Stimulated activated CD4-positive, alpha-beta T cell treated with anti-CD3 and anti-CD28 coated beads, Interleukin-12 subunit alpha, Interleukin-12 subunit beta, amount 100 ng/mL, for 24 hours (primary cell): ENCODE measurements at regions not wholly inside any gene's neighbourhood (a gene's known extent, or its start where the extent isn't known, plus 50 kb on each side); places are given as distances from the start of the nearest gene placed in this dataset.

Source experiments
- DNase-seq, 2 experiments: peaks; one replicate each; pipeline ENCODE4 v3.0.0-alpha.2; 2020; ENCODE audit warnings: low read depth in 2 of 2

GRCh38 chr16:86018071-86018470 lies 119.1 kb downstream of the IRF8 start:
- no peak for DNase-seq

GRCh38 chr16:86018487-86018886 lies 119.5 kb downstream of the IRF8 start:
- no peak for DNase-seq

GRCh38 chr16:86018941-86019340 lies 120.0 kb downstream of the IRF8 start:
- DNase-seq: no peak

- DNase-seq: no peak
These were observed 120.6 kb downstream of the IRF8 start for GRCh38 chr16:86019446-86020047.

DNA sequence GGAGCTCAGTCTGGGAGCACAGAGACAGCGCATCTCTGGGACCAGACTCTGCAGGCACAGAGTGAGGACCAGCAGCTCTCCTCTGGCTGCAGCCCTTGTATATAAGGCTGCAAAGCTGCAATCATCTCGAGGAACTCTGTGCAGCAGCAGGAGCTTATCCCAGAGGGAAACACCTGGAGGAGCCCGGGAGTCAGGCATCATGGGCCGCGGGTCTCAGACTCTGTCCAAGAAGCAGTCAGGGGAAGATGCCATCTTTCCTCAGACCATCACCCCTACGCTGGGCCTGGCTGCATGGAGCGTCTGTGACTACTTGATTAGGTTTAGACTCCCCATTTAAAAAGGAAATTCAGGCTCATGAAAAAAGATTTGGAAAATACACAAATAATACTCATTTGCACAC lies 122.0 kb downstream of the IRF8 start:
- DNase-seq: no peak

GRCh38 chr16:86022381-86022960 lies 123.5 kb downstream of the IRF8 start:
- DNase-seq: no peak

- DNase-seq: no peak
These were observed 125.2 kb downstream of the IRF8 start for GRCh38 chr16:86024210-86024609.

DNA sequence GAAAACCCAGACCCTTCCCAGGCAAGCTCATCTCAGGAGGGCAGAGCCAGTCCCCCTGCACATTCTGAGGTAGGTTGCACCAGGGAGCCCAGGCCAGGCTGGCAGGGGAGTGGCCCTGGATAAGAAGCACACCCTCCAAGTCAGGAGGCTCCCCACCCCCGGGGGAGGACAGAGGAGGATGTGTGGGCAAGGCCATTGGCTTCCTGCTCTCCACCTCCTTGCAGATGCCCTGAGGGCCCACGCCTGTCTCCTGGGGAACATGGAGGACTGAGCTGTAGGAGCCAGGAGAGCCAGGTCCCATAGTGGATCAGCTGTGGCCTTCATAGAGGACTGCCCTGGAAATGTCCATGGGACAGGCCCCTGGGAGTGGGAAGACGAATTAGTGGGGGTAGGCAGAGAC lies 126.7 kb downstream of the IRF8 start:
- DNase-seq: no peak

- DNase-seq: no peak
These were observed 127.4 kb downstream of the IRF8 start for GRCh38 chr16:86026171-86026910.

DNA sequence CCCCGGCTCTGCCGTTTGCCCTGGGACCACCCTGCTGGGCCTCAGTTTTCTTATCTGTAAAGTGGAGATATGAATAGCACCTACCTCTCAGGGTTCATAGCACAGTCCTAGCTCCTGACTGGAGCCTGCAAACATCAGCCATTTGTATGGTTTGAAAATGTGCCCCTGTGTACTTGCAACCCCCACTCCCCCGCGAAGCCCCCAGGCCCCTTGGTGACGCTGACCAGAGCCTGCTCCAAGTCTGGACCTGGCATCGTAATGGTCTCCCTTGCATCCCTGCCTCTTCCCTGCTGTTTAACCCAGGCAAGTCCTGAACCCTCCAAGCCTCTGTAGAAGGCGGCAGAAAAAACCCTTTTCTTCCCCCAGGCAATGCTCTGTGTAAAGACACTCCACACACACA lies 128.0 kb downstream of the IRF8 start:
- DNase-seq: no peak

DNA sequence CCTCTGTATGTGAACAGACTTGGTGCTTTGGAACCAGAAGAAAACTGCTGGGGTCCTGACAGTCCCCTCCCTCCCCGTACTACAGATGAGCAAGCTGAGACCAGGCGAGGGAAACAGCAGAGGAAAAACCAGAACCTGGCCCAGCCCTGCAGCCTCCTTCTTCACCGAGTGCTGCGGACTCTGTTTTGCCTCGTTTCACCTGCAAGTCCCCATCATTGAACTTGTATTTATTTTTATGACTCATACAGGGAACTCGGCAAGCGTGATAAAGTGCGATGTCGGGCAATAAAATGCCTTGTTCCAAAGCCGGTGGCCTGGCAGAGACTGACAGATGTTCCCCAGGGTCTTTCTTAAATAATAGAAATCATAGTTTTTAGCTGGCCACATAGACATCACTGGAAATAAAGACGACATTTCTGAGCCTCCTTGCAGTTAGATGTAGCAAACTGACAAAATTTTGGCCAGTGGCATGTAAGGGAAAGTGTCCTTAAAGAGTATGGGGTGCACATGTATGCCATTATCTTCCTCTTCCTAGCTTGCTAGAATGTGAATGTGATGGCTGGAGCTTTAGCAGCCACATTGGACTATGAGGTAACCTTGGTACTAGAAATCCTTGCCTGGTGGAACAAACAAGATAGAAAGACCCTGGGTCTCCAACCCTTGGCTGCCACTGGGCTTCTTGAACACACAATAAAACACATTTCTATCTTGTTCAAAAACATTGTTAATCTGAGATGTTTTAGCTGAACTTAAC lies 128.6 kb downstream of the IRF8 start:
- DNase-seq: no peak

DNA sequence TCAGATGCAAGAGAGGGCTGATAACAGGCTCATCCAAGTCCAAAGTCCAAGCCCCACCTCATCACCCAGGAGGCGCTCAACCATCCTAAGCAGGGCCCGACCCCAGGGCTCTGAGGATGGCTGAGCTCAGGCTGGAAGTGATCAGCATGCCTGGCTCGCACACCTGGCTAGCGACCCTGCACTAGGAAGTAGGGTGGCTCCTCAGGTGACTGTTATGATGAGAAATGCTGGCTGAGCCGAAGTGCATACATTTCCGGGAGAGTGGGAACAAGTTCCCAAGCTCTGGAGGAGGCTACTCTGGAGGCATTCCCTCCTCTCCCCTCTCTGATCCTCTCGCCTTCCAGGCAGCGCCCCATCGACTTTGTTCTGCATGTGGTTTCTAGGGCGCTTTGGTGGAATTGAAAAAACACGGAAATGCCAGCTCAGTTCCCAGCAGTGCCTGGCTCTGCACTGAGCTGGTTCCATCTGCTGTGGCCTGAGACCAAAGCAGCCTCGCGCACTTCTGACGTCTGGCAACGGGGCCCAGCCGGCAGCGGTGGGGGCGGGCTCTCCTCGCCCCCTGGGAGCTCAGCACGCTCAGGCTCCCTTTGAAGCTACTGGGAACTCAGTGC lies 130.3 kb downstream of the IRF8 start:
- DNase-seq: no peak

DNA sequence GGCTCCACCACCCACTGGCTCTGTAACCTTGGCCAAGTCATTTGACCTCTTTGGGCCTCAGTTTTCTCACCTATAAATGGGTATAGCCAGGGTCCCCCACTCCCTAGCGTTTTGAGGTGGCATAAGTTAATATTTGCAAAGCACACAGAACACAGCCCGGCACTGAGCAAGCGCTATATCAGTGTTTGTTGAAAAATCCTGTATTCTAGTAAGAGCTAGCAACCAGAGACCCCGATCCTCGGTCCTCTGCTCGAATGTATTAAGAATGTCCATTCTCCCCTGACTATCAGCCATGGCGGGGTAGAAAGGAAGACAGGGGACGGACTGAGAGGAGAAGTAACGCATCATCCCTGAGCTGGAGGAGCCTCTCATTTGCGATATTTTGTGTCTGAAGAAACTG lies 131.2 kb downstream of the IRF8 start:
- DNase-seq: no peak

DNA sequence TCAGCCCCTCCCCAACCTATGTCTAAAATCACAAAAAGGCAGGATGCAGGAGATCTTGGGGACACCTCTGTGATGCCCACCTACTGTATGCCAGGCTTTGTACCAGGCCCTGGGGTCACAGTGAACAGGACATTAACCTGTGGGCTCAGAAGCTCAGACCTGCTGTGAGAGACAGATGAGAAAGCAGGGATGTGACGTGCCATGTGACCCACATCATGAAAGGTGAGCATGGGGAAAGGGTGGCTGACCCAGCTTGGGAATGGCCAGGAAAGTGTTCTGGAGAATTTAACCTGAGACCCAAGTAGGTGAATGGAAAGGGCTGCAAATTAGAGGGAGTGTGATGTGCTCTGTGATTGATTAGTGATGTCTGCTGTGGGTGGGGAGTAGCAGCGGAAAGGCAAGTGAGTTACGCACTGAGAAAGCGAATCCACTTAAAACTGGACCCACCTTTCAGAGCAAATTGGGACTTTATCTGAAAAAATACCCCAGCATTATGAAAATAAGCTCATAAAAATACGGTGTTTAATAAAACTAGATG lies 132.2 kb downstream of the IRF8 start:
- DNase-seq: no peak

GRCh38 chr16:86033016-86033474 lies 134.1 kb downstream of the IRF8 start:
- DNase-seq: no peak

DNA sequence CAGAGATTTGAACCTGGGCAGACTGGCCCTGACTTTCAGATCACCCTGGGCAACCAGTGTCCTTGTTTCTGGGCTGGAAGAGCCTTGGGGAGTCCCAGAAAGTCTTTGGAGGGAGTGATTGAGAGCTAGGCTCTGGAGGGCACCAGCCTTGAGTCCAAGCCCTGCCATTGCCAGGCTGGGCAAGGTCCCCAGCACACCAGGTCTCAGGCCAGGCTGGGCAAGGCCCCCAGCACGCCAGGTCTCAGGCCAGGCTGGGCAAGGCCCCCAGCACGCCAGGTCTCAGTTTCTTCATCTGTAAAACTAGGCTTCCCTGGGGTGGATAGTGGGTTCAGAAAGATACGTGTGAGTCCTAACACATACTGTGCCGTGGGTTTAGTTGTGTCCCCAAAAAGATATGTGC lies 135.0 kb downstream of the IRF8 start:
- DNase-seq: no peak

DNA sequence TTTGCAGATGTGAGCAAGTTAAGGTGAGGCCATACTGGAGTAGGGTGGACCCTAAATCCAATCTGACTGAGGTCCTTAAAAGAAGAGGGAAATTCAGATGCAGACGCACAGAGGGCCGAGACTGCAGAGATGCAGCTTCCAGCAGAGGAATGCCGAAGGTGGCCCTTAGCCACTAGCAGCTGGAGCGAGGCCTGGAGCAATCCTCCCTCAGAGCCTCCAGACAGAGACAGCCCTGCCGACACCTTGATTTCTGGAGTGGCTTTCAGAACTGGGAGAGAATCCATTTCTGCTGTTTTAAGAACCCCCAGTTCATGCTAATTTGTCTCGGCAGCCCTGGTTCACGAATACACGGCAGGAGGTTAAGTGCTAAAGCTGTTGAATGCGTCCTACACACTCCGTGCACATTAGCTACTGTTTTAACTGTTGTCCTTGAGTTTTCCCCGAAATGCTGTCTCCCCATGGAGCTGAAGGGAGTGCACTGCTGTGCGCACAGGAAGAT lies 135.5 kb downstream of the IRF8 start:
- no peak for DNase-seq

GRCh38 chr16:86035906-86036305 lies 136.9 kb downstream of the IRF8 start:
- DNase-seq: no peak

DNA sequence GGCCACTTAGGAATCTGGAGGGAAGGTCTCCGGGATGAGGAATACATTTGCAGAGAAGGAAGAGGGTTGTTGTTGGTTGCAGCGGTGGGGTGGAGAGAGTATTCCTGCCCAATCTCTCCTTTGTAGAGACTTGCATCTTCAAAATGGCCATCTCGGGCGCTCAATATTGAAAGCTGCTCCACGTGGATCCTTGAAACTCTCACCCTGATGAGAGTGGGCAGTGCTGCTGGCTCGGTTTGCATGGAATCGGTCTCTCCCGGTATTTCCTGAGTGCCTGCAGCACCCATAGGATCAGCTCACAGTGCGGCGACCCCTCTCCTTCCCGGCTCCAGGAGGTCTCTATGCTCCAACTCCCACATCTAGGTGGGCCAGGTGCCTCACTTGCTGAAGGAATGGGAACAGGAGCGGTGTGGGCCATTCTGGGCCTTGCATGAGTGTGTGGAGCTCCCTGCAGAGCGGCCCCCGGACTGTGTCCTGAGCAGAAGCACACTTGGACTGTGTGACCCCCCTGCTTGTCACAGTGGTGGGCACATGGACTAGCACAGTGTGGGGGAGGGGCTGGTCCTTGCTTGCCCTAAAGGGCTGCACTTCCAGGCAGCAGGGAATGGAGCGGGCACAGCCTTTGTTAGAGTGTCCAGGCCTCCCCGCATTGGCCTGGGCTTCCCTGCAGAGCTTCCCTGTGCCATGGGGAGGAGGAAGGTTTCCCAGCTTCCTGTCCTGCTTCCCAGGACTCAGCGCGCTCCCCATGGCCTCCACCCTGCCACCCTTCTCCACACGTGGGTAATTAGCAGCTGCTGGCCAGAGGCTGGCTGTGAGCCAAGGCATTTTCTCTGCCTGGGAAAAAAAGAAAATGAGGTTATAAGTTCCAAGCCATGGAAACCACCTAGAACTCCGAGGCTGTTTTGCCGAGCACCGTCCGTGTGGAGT lies 139.3 kb downstream of the IRF8 start:
- no peak for DNase-seq

DNA sequence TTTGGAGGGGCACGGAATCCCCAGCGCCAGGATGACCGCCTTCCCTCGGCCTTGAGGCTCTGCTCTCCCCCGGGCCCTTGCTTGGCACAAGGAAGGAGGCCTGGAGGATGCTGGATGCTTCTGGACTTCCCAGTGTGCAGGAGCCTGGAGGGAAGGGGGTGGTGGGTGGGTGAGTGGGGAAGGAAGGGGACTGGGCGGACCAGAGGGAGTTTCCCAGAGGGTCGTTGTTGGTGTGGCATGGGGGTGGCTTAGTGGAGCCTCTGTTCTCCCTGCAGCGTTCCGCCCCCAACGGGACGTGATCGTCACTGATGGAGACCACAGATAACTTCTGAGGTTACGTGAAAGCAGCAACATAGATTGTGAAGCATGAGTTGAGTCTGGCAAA lies 140.0 kb downstream of the IRF8 start:
- no peak for DNase-seq

DNA sequence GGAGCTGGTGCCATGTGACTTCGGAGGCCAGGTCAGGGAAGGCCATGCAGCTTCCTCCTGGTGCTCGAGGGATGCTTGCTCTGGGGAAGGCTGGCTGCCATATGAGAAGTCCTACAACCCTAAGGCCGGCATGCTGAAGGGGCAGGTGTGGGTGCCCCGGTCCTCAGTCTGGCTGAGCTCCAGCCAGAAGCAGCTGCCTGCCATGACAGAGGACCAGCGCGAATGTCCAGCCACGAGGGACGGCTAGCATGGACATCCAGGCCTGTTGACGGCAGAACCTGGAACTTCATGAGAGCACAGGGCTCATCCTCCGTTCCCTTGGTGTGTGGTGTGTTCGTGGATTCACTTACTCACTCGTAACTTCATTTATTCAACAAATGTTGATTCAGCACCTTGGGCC lies 140.6 kb downstream of the IRF8 start:
- DNase-seq: no peak
